GM19438 (cell line): ENCODE measurements at regions not wholly inside any gene's neighbourhood (a gene's known extent, or its start where the extent isn't known, plus 50 kb on each side); places are given as distances from the start of the nearest gene placed in this dataset.

Experiments
- ATAC-seq: cut with Tn5 transposase; IDR thresholded peaks from one replicate; pipeline ENCODE4 v1.9.1; 2021; ENCODE audit warnings: low read depth; ENCODE audit not compliant: unreplicated experiment

DNA sequence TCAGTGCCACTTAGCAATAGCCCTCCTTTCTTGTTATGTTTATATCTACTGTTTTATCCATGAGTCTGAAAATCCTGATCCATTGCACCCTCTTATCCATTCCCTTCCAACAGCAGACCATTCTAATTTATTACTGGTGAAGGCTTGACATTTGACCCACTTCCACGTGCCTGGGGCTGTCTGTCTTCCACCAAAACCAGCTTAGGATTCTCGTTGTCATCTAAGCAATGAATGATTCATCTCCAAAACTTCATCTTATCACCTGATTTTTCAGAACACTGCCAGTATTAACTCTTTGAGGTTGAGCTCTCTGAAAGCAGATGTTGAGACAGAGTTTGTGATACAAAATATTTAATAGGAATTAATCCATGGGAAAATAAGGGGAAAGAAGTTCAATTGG is 277.8 kb upstream of the FBXL7 start:
- no peak for ATAC-seq

- ATAC-seq: no peak
Measured at GRCh38 chr5:15220642-15221173, 279.3 kb upstream of the FBXL7 start.

DNA sequence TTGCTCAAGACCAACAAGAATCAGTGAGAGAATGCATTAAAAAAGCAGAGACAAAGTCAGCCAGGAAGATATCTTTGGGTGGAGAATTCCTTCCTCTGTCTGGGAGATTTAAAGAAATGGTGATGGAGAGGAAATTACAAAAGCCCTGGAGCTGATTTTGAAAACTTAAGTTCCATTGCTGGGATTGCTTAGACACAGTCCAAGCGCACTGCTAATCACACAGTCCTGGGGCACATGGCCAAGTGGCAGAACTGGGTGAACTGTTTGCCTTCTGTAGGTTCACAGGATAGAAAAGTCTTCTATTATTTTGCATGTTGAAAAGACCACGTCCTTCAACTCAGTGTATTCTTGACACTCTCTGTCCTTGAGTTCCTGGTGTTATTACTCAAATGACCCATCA is 284.9 kb upstream of the FBXL7 start:
- no peak for ATAC-seq

GRCh38 chr5:15214010-15214409 is 286.0 kb upstream of the FBXL7 start:
- ATAC-seq: no peak

DNA sequence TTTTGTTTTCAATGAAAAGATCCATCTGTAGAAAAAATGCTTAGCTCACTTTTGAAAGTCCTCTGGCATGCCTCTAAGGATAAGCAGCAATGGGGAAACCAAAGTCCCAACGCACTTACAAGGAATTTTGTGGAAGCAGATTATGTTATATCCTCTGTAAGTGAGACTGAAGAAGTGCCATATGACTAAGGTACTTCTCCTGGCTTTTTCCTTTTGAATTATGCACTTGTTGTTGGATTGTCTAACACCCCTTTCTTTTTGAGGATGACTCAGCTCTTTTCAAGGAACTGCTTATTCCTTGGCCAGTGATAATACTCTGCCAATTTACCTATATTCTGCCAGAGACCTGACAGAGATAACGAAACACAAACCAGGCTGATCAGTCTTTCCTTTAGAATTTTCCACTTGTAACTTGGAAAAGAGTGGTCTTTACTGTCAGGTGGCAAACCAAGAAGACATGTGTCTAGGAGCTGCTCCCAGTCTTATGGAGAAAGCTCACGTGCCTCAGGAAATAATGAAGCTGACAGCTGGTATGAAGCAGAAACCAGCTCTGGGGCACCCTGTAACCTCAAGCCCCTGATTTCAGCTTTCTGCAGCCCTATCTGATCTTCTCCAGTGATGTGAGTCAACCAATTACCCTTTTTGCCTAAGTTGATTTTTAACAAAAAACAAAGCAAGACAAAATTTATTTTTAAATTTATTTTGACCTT is 290.8 kb upstream of the FBXL7 start:
- ATAC-seq: no peak

- ATAC-seq: no peak
Measured at GRCh38 chr5:15206133-15206532, 293.8 kb upstream of the FBXL7 start.

- no peak for ATAC-seq
Measured at GRCh38 chr5:15203376-15203775, 296.6 kb upstream of the FBXL7 start.

GRCh38 chr5:15191012-15191411 is 309.0 kb upstream of the FBXL7 start:
- ATAC-seq: no peak

DNA sequence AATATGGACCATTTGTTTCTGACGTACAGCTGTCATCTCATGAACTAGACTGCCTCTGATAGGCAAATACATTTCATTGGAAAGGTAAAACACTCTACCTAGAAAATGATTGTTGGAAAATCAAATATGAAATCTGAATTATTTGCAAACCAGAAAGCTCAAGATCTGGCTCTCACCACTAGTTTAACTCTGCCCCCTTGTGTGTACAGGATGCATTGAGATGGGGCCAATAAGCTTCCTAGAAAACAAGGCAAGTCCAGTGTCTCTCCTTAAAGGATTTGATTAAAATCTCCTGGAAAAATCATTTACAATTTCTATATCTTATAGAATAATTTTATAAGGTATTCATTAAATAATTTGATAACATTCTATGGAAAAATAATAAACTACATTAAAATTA is 311.9 kb upstream of the ANKH start:
- no peak for ATAC-seq

DNA sequence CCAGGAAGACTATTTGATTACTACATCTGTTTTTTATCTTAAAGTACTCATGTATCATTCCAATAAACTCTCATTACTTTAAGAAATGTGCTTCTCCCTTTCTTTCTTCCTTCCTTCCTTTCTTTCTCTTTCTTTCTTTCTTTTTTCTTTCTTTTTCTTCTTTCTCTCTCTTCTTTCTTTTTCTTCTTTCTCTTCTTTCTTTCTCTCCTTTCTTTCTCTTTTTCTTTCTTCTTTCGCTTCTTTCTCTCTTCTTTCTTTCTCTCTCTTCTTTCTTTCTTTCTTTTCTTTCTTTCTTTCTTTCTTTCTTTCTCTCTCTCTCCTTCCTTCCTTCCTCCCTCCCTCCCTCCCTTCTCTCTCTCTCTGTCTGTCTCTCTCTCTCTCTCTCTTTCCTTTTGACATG is 298.6 kb upstream of the ANKH start:
- no peak for ATAC-seq

DNA sequence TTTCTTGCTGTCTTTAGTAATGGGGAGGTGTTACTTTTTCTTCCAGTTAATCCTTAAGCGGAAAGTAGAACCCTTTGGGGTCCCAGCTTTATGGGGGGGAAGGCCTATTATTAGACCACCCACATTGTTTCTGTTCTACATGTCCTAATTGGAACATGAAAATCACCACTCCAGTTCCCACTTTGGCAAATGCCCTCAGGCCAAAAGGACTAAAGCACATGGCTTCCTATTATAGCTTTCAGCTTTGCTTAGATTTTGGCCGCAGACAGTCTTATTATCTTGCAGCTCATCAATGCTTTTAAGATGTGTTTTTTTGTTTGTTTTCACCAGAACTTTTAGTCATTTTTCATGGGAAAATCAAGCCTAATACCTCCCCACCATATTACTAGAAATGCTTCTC is 296.8 kb upstream of the ANKH start:
- no peak for ATAC-seq

DNA sequence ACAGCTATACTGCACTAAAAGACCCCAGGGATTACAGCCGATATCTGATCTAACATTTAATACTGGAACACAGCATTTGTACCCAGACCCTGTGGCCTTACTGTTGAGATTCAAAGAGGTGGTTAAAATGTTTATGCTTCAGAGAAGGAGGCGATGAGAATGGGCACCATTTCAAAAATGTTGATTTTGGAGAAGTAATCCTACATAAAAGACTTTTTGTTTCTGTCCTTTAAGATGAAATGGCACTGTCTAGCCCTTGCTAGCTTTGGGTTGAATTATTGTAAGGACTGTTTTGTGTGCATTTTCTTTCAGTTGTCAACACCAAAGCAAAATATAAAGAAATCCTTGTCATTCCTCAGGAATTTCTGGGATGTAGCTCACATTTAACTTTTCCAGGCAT is 288.5 kb upstream of the ANKH start:
- ATAC-seq: no peak

- no peak for ATAC-seq
Measured at GRCh38 chr5:15159606-15160005, 288.0 kb upstream of the ANKH start.

GRCh38 chr5:15142458-15142857 is 270.9 kb upstream of the ANKH start:
- ATAC-seq: no peak

- no peak for ATAC-seq
Measured at GRCh38 chr5:15137414-15137813, 265.8 kb upstream of the ANKH start.

DNA sequence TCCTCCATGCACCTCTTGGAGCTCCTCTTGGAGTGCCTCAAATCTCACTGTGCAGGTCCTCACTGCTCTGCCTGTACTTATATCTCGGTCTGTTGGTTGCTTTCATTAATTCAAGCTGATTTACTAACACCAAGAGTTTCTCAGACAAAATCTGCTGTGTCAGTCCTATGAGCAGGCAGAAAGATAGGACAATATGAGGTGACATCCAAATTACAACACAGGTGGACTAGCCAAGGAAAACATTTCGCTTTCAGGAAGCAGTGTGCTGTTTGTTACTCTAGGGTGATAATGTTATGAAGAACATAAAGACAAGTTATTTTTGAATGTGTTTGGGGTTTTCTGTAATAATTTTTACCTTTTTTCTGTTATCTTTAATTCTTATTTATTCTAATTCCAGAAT is 264.1 kb upstream of the ANKH start:
- no peak for ATAC-seq

- ATAC-seq: no peak
Measured at GRCh38 chr5:15133456-15133965, 261.9 kb upstream of the ANKH start.

DNA sequence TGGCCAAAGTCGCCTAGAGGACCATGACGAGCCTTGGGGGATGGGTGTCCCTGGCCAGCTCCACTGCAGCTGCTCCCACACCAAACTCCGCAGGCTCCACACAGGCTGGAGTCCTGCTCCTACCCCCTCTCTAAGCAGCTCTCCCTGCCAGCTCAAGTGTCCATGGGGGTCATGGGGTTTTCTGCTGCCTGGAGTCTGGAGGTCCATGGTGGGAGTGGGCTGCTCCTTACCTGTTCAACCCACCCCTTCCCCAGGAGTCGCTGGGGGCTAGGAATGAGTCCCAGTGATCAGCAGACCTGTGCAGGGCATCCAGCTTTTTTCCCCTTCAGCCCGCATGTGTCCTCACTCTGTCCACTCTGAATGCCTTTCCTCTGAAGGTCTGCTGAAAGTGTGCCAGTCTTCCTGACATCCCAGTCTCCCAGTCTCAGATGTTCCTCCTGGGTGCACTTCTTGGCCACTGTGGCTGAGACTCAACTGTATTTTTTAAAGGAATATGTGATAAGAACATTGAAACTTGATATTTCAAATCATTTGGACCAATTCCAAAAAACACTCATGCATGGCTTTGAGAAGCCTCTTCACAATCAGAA is 261.3 kb upstream of the ANKH start:
- no peak for ATAC-seq

DNA sequence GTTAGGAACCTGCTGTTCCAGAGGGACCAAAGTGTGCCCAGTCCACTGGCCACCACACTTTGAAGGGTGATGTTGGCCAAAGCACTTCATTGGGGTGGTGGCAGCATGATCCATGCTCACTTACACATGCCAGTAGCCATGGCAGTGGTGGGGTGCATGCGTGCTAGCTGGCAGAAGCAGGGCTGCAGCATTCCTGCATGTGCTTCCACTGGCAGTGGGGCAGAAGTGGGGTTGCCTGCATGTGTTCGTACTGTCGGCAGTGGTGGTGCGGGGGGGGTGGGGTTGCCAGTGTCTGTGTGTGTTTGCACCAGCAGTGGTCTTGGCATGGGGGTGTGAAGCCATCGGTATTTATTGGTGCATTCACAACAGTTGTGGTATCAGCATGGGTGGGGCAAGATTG is 260.3 kb upstream of the ANKH start:
- no peak for ATAC-seq

DNA sequence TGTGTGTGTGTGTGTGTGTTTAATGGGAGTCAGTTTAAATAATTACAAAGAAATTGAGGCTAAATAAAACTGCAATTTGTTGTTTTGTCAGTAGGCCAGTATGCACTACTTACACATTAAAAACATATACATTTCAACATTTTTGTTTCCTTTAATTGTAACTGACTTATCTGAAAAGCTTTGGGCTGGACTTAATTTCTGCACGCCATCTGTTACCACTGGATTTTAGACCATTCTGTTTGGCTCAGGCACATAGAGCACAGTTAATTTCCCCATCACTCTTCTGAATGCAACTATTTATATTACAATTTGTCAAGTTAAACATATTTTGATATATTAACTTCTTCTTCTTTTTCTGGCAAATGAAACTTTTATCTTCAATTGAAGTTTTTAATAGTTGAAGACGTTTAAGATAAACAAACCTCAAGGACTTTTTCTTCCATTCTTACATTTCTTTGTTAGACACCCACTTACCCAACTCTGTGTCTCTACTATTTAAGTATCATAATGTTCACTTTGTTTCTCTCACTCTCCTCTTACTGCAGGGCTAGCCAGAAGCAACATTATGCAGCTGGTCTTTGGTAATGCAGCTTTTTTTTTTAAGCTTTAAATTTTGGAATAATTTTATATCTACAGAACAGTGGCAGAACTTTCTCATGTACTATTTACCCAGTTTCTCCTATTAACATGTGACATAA is 253.4 kb upstream of the ANKH start:
- no peak for ATAC-seq

DNA sequence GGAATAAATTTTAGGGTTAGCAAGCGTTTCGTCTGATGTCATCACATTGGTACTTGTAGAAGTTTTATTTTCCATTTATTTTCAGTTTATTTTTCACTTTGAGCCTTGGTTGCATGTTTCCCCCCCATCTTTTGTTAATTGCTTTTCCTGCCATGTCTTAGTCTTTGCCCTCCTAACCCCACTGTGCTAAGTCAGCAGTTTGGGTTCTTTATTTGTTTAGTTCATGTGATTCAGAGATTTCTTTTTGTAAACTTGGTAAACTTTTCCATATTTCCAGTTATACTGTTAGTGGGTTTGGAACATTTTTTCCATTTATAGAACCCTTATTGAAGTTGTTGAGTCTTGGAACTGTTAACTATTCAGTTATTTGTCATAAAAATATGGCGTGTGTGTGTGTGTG is 252.9 kb upstream of the ANKH start:
- no peak for ATAC-seq

GRCh38 chr5:15117688-15118087 is 246.1 kb upstream of the ANKH start:
- ATAC-seq: no peak
